VCaP (cell line): ENCODE measurements at regions not wholly inside any gene's neighbourhood (a gene's known extent, or its start where the extent isn't known, plus 50 kb on each side); places are given as distances from the start of the nearest gene placed in this dataset.

Experiments
- H3K27ac ChIP-seq: fragments of 450-650 bp; 2 replicates; pipeline ENCODE4 v1.5.1; 2017
- TF ChIP-seq, protein P1 (sequence below): fragments of 450-650 bp; conservative IDR thresholded peaks from 2 replicates; pipeline ENCODE4 v1.5.1; 2017; ENCODE audit warnings: mild to moderate bottlenecking, moderate library complexity

GRCh38 chr2:147433822-147434221 lies 411.0 kb upstream of the ACVR2A start:
- TF ChIP-seq, protein P1, sequence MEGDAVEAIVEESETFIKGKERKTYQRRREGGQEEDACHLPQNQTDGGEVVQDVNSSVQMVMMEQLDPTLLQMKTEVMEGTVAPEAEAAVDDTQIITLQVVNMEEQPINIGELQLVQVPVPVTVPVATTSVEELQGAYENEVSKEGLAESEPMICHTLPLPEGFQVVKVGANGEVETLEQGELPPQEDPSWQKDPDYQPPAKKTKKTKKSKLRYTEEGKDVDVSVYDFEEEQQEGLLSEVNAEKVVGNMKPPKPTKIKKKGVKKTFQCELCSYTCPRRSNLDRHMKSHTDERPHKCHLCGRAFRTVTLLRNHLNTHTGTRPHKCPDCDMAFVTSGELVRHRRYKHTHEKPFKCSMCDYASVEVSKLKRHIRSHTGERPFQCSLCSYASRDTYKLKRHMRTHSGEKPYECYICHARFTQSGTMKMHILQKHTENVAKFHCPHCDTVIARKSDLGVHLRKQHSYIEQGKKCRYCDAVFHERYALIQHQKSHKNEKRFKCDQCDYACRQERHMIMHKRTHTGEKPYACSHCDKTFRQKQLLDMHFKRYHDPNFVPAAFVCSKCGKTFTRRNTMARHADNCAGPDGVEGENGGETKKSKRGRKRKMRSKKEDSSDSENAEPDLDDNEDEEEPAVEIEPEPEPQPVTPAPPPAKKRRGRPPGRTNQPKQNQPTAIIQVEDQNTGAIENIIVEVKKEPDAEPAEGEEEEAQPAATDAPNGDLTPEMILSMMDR: no peak
- peak overlapping the region; percentile 52 for H3K27ac ChIP-seq

- TF ChIP-seq, protein P1: no peak
- peak overlapping the region; percentile 73 for H3K27ac ChIP-seq
These were observed 414.4 kb upstream of the ACVR2A start for GRCh38 chr2:147430408-147430807.

DNA sequence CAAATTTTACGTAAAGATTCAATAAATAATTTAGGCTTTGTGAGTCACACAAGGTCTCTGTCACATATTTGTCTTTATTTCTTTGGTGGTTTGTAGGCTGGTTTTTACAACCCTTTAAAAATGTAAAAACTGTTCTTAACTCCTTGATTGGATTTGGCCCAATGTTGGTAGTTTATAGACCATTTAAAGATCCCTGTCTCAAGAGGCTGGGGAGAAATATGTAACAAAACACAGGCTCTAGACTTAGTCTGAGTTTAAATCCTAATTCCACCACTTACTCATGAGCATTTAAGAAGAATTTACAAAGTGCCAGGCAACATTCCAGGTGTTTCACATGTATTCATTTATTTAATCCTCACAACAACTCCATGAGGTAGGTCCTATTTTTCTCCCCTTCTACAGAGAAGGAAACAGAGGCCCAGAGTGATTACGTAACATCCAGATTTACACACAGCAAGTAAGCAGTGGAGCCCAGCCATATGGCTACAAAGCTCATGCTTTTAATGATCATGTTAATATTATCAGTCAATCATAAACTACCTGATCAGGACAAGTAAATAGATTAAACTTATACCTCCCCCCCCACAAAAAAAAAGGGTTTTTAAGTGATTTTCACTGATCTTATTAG lies 416.6 kb upstream of the ACVR2A start:
- TF ChIP-seq, protein P1: no peak
- H3K27ac ChIP-seq: peak overlapping the region; percentile 73

DNA sequence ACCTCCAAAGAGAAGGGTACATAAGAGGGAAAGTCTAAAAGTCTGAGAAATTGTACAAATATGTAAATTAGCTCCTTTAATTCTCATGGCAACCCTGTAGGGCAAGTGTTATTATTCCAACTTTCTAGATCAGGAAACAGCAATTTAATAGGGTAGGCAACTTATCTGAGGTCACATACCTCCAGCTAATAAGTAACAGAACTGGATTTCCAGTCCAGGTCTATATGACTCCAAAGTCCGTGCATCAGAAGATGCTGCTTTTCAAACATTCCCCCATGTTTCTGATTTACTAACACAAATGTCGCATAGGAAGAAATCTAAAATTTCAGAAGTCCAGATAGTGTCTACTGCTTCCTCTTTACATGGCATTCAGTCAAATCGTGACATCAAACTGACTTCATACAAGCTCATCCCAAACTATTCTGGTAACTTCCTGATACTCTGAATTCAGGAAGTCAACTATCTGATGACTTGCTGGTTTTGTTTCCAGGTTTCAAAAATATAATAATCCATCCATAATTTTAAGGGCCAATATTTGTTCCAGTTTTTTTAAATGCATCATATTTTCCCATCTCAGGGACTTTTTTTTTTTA lies 419.3 kb upstream of the ACVR2A start:
- H3K27ac ChIP-seq: peak overlapping the region; percentile 19; the same call in 1 of the 2 replicates
- TF ChIP-seq, protein P1: no peak

DNA sequence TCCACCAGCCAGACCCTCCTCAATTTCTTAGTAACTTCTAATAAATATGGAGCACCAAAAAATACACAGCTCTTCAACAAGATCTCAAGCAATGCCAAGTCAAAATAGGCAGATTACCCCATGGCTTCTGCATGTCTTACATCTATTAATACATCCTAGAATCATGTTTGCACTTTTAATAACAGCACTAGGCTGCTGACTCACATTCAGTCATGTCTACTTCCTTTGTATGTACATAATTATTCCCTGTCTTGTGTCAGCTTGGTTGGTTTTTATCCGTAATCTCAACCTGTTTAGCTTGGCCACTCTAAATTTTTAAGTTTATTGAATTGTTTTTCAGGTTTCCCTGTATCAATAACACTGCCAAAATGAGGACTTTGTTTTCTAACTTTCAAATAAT lies 420.1 kb upstream of the ACVR2A start:
- H3K27ac ChIP-seq: peak overlapping the region; percentile 19; the same call in 1 of the 2 replicates
- TF ChIP-seq, protein P1: no peak

GRCh38 chr2:147420947-147421675 lies 423.7 kb upstream of the ACVR2A start:
- TF ChIP-seq, protein P1: no peak

DNA sequence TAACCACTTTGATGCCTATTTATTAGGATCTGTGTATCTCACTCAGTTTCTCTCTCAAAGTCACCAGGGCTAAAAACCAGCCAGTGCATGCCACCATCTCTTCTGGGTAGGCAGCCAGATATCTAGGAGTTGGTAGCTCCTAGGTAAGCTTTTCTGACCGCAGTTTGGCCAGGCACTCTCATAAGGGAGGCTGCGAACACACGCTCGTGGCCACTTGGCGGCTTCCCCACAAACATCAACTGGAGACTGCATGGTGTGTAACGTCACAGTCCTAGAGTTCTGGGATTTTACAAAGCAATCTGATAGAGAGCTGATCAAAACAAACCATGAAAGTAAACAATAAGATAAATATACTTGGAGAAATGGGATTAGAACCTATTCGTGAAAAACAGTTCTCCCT lies 424.3 kb upstream of the ACVR2A start:
- peak overlapping the region; percentile 13; the same call in 1 of the 2 replicates for H3K27ac ChIP-seq
- TF ChIP-seq, protein P1: no peak

More at GRCh38 chr2:147420947-147421675, 423.7 kb upstream of the ACVR2A start:
- H3K27ac ChIP-seq: peak overlapping the region; percentile 13; the same call in 1 of the 2 replicates
